Activated CD4-positive, alpha-beta T cell treated with anti-CD3 and anti-CD28 coated beads, Interleukin-2, amount 10 ng/mL, durations not matched to agents 7 days and 5 days (primary cell): ENCODE measurements at regions not wholly inside any gene's neighbourhood (a gene's known extent, or its start where the extent isn't known, plus 50 kb on each side); places are given as distances from the start of the nearest gene placed in this dataset.

Experiments used
- CTCF ChIA-PET: fragments of 350-600 bp; sonication (Branson Sonifier 250); formaldehyde crosslinking; loops from one replicate; lab custom pipeline; 2021; ENCODE audit warnings: antibody characterized with exemption; lab: Charles Lee
- POLR2A ChIA-PET: fragments of 350-600 bp; sonication (Branson Sonifier 250); formaldehyde crosslinking; loops from one replicate; lab custom pipeline; 2021; ENCODE audit warnings: antibody characterized with exemption; lab: Charles Lee
- DNase-seq: peaks from one replicate; pipeline ENCODE4 v3.0.0-alpha.2; 2020
- H3K27ac Mint-ChIP-seq: one replicate; pipeline ENCODE4 v1.8.0; 2021; ENCODE audit warnings: mild to moderate bottlenecking, moderate library complexity, mixed read lengths
- H3K27me3 Mint-ChIP-seq: one replicate; pipeline ENCODE4 v1.8.0; 2021; ENCODE audit warnings: mixed read lengths
- H3K36me3 Mint-ChIP-seq: one replicate; pipeline ENCODE4 v1.8.0; 2021; ENCODE audit warnings: low read depth, mixed read lengths
- H3K4me1 Mint-ChIP-seq: one replicate; pipeline ENCODE4 v1.8.0; 2021; ENCODE audit warnings: mixed read lengths
- H3K4me3 Mint-ChIP-seq: one replicate; pipeline ENCODE4 v1.8.0; 2021; ENCODE audit warnings: mild to moderate bottlenecking, moderate library complexity, mixed read lengths
- H3K9me3 Mint-ChIP-seq: one replicate; pipeline ENCODE4 v1.8.0; 2021; ENCODE audit warnings: mixed read lengths

DNA sequence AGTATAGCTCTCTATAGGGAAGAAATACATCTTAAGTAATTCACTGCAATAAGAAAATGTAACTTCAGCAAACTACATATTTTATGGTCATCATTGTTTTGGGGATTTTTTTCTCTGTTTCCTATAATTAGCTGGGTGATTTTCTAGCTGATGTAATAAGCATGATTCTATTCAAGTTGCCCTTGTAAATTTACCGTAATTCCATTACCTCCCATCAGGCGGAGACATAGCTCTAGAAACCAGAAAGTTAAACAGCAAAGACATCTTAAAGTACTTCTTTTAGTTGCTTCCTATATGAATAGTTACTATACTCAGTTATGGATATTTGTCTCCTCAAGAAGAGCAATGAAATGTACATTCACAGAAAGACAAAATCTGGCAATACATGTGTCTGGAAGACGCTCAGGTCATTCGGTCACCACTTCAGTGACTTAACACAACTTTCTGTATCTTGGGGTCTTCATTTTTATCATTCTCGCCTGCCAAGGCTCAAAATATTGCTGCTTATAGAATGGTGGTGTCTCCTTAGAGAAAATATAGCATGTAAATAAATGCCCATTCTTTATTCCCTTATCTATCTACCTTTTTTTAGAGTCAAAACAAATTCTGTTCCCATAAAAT is 239.9 kb upstream of the ZC3H12C start:
- CTCF ChIA-PET = no interaction called here

DNA sequence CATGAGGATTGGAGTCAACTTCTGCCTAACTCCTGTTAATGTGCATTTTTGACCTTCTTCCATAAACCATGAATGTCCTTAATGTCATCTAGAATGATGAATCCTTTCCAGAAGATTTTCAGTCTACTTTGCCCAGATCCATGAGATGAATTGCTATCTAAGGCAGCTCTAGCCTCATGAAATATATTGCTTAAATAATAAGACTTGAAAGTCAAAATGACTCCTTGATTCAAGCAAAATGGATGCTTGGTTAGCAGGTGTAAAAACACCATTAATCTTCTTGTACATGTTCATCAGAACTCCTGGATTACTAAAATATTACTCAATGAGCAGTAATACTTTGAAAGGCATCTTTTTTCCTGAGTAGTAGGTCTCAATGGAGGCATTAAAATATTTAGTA is 238.5 kb upstream of the ZC3H12C start:
- H3K4me3 Mint-ChIP-seq = no peak overlapping the region
- no peak for DNase-seq
- H3K4me1 Mint-ChIP-seq = no peaks in the 10 kb centered on the region
- H3K36me3 Mint-ChIP-seq = no peaks in the 10 kb centered on the region
- ChIA-PET POLR2A (no interaction called here), CTCF (no interaction called here)
- no peaks in the 10 kb centered on the region for H3K9me3 Mint-ChIP-seq
- no peak overlapping the region for H3K27ac Mint-ChIP-seq
- no peaks in the 10 kb centered on the region for H3K27me3 Mint-ChIP-seq

More for the DNA sequence above, 239.9 kb upstream of the ZC3H12C start:
- no peak overlapping the region for H3K4me3 Mint-ChIP-seq
- POLR2A ChIA-PET = no interaction called here
- no peaks in the 10 kb centered on the region for H3K9me3 Mint-ChIP-seq
- no peak overlapping the region for H3K27ac Mint-ChIP-seq
- no peaks in the 10 kb centered on the region for H3K36me3 Mint-ChIP-seq
- peak; percentile 17 for DNase-seq
- no peaks in the 10 kb centered on the region for H3K27me3 Mint-ChIP-seq
- H3K4me1 Mint-ChIP-seq = no peaks in the 10 kb centered on the region

DNA sequence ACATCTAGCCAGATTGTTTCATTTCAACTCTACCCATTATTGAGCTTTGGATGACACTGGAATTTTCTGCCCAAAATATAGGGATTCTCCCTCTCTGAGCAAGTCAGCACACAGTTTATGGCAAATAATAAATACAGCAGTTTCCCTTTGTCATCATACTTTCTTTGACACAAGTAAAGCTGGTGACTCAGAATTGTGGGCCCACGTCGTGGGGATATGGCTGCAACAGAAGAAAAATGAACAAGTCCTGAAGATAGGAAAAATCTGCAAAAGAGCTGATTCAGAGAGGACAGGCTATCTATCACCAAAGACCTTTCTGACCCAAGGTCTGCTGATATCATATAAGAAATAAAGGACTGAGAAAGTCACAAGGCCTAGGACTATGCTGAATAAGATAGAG is 236.3 kb upstream of the ZC3H12C start:
- CTCF ChIA-PET = interaction anchor here (0.7 kb wide), 1 partner anchor 11 kb away, joined by 3 read pairs; no protein-coding TSS in a partner anchor
- H3K27ac Mint-ChIP-seq = no peak overlapping the region

DNA sequence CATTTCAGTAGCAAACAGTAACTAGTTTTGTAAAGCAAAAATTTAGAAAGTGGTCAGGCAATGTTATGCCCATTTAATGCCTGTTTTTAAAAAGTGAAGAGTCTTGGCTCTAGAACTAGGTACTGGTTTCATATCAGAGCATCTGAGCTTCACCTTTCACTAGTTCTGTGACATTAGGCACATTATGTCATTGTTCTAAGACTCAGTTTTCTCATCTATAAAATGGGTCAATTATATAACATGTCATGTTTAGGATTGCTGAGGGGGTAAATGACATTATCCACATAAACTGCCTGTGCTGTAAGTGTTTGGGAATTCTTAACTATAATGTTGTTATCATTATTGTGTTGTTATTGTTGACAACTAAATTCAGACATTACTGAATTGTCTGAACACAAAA is 235.6 kb upstream of the ZC3H12C start:
- ChIA-PET CTCF (no interaction called here), POLR2A (no interaction called here)
- Mint-ChIP-seq H3K27ac (no peak overlapping the region), H3K27me3 (no peaks in the 10 kb centered on the region), H3K9me3 (no peaks in the 10 kb centered on the region), H3K4me3 (no peak overlapping the region), H3K36me3 (no peaks in the 10 kb centered on the region), H3K4me1 (no peaks in the 10 kb centered on the region)
- no peak for DNase-seq

More for the DNA sequence above, 236.3 kb upstream of the ZC3H12C start:
- Mint-ChIP-seq H3K27me3 (no peaks in the 10 kb centered on the region), H3K36me3 (no peaks in the 10 kb centered on the region), H3K4me3 (no peak overlapping the region), H3K9me3 (no peaks in the 10 kb centered on the region), H3K4me1 (no peaks in the 10 kb centered on the region)
- POLR2A ChIA-PET = no interaction called here
- DNase-seq = no peak

DNA sequence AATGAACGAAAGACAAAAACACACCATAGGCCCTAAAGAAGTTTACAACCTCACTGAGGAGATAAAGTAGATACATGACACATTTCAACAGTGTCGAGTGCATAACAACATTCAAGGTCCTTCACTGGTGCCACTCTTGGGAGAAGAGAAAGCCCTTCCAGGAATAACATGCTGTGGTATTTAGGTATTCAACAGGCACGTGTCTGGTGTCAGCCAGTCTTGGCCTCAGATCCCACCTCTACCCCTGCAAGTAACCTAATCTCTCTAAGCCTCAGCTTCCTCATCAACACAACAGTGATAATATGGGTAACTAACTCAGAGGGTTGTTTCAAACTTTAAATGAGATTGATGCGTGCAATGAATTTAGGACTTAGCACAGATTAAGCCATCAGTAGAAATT is 235.0 kb upstream of the ZC3H12C start:
- ChIA-PET POLR2A (no interaction called here), CTCF (no interaction called here)
- no peaks in the 10 kb centered on the region for H3K4me1 Mint-ChIP-seq
- no peaks in the 10 kb centered on the region for H3K27me3 Mint-ChIP-seq
- H3K36me3 Mint-ChIP-seq = no peaks in the 10 kb centered on the region
- no peak overlapping the region for H3K27ac Mint-ChIP-seq
- no peaks in the 10 kb centered on the region for H3K9me3 Mint-ChIP-seq
- DNase-seq = no peak
- no peak overlapping the region for H3K4me3 Mint-ChIP-seq

DNA sequence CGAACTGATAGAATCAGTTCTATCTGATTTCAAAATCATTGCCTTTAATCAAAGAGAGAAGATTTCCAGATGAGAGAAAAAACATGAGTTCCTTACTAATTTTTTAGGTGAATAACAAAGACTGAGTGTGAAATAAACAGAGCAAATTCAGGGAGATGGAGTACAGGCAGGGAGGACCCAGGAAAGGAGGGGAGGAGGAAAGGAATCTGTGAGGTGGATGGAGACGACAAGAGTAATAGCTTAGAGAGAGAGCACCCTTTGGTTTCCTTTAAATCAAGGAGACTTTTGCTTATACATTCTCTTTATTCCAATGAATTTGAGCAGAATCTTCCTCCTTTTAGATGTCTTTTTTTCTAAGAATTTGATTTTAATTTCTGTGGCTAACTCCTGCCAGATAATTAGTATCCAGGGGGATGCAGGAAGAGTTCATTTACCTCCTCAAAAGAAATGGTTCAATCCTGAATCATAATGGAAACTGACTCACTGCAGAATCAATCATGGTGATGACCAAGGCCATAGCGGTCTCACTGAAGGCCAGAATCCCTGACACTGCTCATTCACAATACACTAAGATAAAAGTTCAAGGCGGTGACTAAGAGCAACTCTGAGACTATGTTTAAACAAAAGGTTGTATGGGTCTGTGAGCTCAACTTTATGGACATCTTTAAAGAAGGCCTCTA is 234.0 kb upstream of the ZC3H12C start:
- Mint-ChIP-seq H3K9me3 (no peaks in the 10 kb centered on the region), H3K27me3 (no peaks in the 10 kb centered on the region), H3K4me3 (no peak overlapping the region), H3K4me1 (no peaks in the 10 kb centered on the region), H3K27ac (no peak overlapping the region), H3K36me3 (no peaks in the 10 kb centered on the region)
- no peak for DNase-seq
- ChIA-PET POLR2A (no interaction called here), CTCF (no interaction called here)

DNA sequence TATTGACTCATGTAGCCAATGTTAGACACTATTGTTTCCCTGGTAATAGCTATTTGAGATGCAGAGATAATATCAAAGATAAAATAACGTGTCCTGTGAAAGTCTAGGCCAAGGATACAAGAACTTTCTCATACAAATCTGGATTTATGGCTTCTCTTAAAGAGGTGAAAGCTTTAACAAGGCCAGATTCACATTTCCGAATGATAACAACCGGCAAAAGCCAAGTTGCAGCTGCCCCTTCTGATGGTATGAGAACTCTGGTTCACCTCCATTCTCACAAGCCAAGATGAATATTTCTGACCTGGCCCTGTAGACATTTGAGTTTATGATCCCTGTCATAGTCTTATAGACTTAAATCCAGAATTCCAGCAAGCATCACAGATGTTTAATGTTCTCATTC is 230.4 kb upstream of the ZC3H12C start:
- no peak for DNase-seq
- POLR2A ChIA-PET = no interaction called here
- Mint-ChIP-seq H3K36me3 (no peaks in the 10 kb centered on the region), H3K27me3 (no peaks in the 10 kb centered on the region), H3K4me3 (no peak overlapping the region), H3K27ac (no peak overlapping the region), H3K4me1 (no peaks in the 10 kb centered on the region), H3K9me3 (no peaks in the 10 kb centered on the region)
- CTCF ChIA-PET = no interaction called here

DNA sequence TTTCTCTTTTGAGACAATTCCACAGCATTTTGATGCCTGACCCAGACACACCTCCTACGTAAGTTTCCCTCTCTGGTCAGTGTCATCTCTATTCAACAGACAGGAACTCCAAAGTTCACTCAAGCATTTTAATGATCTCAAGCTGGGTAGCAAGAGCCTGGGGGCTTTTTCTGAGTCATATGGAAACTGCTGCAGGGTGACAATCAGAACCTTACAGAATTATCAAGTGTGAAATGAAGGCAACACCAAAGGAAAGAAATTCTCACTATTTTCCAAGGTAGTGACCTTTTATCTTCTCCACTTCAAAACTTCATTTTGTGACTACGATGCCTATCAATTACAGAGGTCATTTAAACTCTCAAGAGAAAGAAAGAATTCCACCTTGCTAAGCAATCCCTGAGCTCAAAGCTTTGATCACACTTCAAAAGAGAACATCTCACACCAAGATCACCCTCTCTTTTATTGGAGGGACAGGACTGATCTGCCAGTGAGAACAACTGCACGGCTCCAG is 229.0 kb upstream of the ZC3H12C start:
- no peak overlapping the region for H3K4me3 Mint-ChIP-seq
- no peak overlapping the region for H3K27ac Mint-ChIP-seq
- CTCF ChIA-PET = no interaction called here
- H3K9me3 Mint-ChIP-seq = no peaks in the 10 kb centered on the region
- no peaks in the 10 kb centered on the region for H3K27me3 Mint-ChIP-seq
- H3K4me1 Mint-ChIP-seq = no peaks in the 10 kb centered on the region
- DNase-seq = no peak
- POLR2A ChIA-PET = interaction anchor here (0.6 kb wide), 1 partner anchor 213 kb away, joined by 4 read pairs; no protein-coding TSS in a partner anchor
- no peaks in the 10 kb centered on the region for H3K36me3 Mint-ChIP-seq

DNA sequence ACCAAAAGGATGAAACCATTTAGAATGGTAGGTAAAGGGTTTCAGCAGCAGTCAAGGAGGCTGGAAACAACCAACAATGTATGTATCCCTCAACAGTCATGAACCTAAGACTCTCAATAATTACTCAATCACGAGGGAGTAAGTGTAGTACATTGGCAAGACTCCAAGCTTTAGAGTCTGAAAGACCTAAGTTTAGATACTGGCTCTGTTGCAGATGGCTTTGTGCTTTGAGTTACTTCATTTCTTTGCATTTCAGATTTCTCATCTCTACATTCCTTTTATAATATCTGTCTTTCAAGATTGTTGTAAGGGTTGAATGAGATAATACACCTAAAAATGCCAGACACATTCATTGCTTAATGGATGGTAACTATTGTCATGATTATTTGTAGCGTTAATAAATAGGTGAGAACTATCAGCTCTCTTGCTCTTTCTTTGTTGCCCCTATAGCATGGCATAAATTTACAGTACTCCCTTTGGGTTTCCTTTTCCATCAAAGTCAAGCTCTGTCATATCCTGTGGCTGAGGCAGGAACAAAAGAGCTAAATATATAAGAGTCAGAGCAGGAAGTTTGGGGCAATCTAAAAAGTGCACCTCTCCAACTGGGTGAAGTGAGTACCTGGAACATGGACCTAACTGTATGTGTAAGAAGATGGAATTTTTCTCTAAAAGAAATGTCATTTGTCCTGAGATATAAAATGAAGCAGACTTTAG is 228.2 kb upstream of the ZC3H12C start:
- DNase-seq = no peak
- POLR2A ChIA-PET = no interaction called here
- Mint-ChIP-seq H3K36me3 (no peaks in the 10 kb centered on the region), H3K4me1 (no peaks in the 10 kb centered on the region), H3K9me3 (no peaks in the 10 kb centered on the region), H3K27me3 (no peaks in the 10 kb centered on the region), H3K4me3 (no peak overlapping the region), H3K27ac (no peak overlapping the region)
- CTCF ChIA-PET = no interaction called here

DNA sequence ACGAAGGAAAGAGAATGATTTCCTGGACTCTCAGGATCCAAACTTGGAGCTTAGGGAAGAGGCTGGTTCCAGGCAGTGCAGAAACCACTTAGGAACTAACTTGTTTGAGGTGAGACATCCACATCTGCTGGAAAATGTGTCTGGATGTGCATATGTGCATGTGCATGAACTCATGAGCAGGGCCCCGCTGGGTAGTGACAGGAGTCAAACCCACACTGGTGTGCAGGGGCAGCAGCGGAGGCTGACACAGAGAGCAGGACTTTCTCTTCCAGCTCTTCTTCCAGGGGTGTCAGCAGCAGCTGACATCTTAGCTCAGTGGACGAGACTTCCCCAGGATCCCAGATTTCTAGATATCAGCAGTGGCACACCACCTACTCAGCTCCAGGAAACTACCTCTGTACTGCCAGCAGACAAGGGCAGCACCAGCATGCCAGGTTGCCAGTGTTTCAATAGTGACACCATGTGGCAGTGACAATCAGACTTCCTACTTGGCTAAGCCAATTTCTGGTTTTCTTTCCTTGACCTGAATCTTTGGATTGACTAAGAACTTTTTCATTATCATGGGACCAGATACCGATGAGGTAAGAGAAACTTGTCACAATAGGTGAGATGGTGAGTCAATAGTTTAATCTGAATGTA is 227.5 kb upstream of the ZC3H12C start:
- no peak overlapping the region for H3K27ac Mint-ChIP-seq
- no peaks in the 10 kb centered on the region for H3K9me3 Mint-ChIP-seq
- H3K36me3 Mint-ChIP-seq = no peaks in the 10 kb centered on the region
- no peak for DNase-seq
- H3K27me3 Mint-ChIP-seq = no peaks in the 10 kb centered on the region
- H3K4me1 Mint-ChIP-seq = no peaks in the 10 kb centered on the region
- no peak overlapping the region for H3K4me3 Mint-ChIP-seq
- POLR2A ChIA-PET = no interaction called here
- CTCF ChIA-PET = no interaction called here

DNA sequence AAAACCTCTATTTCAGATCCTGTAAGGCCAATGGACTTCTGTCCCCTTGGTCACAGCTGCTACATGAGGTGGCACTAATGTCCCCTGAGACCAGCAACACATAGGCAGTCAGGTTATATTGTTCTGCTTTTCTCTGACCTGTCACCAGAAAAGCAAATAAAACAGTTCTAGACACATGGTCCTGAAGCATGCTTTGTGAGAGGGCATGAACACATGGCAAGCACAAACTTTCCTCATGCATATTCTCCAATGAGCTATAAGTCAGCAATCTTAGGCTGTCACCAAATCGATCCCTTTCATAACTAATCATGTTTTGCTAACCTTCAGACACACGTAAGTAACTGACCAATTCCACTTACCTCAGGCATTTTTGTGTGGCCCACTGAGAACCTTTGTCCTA is 225.4 kb upstream of the ZC3H12C start:
- Mint-ChIP-seq H3K36me3 (no peaks in the 10 kb centered on the region), H3K27me3 (no peaks in the 10 kb centered on the region)
- CTCF ChIA-PET = no interaction called here

DNA sequence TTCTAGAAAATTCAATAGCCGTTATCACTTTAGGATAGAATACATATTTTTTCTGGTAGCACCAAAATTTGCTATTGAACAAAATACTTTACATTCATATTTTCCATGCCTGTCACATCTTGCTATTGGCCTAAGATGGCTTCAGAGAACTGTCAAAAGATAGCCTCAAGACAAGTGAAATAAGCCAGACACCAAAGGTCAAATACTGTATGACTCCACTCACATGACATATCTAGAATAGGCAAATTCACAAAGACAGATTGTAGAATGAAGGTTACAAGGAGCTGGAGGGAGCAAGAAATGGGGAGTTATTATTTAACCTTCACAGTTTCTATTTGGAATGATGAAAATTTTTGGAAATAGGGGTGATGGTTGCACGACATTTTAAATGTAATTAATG is 223.7 kb upstream of the ZC3H12C start:
- Mint-ChIP-seq H3K4me1 (no peaks in the 10 kb centered on the region), H3K4me3 (no peak overlapping the region), H3K36me3 (no peaks in the 10 kb centered on the region), H3K9me3 (no peaks in the 10 kb centered on the region), H3K27me3 (no peaks in the 10 kb centered on the region), H3K27ac (no peak overlapping the region)
- POLR2A ChIA-PET = no interaction called here
- CTCF ChIA-PET = no interaction called here
- no peak for DNase-seq

More for the DNA sequence above, 225.4 kb upstream of the ZC3H12C start:
- Mint-ChIP-seq H3K27ac (no peak overlapping the region), H3K4me1 (no peaks in the 10 kb centered on the region), H3K4me3 (no peak overlapping the region), H3K9me3 (no peaks in the 10 kb centered on the region)
- no peak for DNase-seq
- POLR2A ChIA-PET = no interaction called here

DNA sequence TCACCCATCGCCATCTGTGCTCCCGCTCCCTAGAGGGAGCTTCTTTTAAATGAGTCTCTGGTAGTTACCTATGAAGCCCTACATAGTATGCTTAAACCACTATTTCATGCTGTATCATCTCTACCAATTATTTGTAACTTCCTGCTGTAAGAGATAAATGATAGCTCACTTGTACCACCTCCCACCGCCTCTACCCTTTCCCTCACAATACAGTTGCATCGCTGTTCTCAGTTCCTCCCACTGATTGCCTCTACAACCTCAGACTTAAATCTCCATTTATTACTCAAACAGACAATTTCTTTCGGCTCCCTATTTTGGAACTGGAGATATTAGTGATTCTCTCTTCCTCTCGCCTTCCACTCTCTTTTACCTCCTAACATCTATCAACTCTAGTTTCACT is 222.9 kb upstream of the ZC3H12C start:
- Mint-ChIP-seq H3K4me3 (no peak overlapping the region), H3K27ac (no peak overlapping the region), H3K9me3 (no peaks in the 10 kb centered on the region), H3K4me1 (no peaks in the 10 kb centered on the region), H3K36me3 (no peaks in the 10 kb centered on the region), H3K27me3 (no peaks in the 10 kb centered on the region)
- ChIA-PET POLR2A (no interaction called here), CTCF (no interaction called here)
- no peak for DNase-seq
